ENCODE measurements at regions not wholly inside any gene's neighbourhood (a gene's known extent, or its start where the extent isn't known, plus 50 kb on each side); places are given as distances from the start of the nearest gene placed in this dataset.
"Not testable (repeated sequence)": the region's sequence is repeated elsewhere in the genome, so short reads cannot be mapped to it uniquely, and the experiment has no call there.

DNA sequence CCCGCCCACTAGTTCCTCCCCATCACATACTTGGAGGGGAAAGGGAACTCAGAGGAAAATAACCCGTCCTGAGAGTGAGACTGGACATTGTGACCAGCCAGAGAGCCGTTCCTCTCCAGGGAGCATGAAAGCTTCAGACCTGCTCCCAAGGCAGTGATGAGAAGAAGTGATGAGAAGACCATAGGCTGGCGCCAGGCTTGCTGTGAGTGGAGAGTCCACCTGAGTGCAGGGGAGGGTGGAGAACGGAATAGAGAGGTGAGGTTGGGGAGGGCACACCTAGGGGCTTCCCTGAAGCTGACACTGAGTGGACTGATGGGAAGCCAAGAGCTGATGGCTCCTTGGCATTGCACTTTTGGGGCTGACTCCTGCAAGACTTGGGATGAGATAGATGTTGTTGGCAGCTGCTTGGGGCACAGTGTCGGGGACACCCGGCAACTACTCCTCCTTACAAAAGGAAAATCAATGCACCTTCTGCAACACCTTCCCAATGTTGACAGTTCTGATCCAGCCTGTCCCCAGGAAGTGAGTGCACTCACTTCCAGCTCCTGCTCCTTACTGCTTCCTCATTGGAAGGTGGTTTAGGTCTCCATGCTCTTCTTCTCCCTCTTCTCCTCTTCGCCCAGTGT is 79.4 kb downstream of the EMX2 start:
- no peaks in the 10 kb centered on the region for H3K36me3 ChIP-seq
- ATAC-seq (no peak), DNase-seq (no peak)
- in situ Hi-C loops (cut with MboI; ENCODE audit: low sequenced_read_pairs in 4 of 4), result no loop called here
- TF ChIP-seq, protein P1, sequence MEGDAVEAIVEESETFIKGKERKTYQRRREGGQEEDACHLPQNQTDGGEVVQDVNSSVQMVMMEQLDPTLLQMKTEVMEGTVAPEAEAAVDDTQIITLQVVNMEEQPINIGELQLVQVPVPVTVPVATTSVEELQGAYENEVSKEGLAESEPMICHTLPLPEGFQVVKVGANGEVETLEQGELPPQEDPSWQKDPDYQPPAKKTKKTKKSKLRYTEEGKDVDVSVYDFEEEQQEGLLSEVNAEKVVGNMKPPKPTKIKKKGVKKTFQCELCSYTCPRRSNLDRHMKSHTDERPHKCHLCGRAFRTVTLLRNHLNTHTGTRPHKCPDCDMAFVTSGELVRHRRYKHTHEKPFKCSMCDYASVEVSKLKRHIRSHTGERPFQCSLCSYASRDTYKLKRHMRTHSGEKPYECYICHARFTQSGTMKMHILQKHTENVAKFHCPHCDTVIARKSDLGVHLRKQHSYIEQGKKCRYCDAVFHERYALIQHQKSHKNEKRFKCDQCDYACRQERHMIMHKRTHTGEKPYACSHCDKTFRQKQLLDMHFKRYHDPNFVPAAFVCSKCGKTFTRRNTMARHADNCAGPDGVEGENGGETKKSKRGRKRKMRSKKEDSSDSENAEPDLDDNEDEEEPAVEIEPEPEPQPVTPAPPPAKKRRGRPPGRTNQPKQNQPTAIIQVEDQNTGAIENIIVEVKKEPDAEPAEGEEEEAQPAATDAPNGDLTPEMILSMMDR (IDR thresholded peaks at IDR 0.05 in 4 of 5, conservative IDR thresholded peaks at IDR 0.05 in 1 of 5), result no peak
- no peak for TF ChIP-seq POLR2A (IDR thresholded peaks at IDR 0.05)
- no peaks in the 10 kb centered on the region for H3K27me3 ChIP-seq
- H3K9me3 ChIP-seq, result no peaks in the 10 kb centered on the region
- H3K4me3 ChIP-seq, result no peak overlapping the region
- intact Hi-C loops (cut with DNase I; ENCODE audit: low total_unique reads), result no loop called here
- H3K4me1 ChIP-seq, result no peaks in the 10 kb centered on the region
- no peak overlapping the region for H3K27ac ChIP-seq

DNA sequence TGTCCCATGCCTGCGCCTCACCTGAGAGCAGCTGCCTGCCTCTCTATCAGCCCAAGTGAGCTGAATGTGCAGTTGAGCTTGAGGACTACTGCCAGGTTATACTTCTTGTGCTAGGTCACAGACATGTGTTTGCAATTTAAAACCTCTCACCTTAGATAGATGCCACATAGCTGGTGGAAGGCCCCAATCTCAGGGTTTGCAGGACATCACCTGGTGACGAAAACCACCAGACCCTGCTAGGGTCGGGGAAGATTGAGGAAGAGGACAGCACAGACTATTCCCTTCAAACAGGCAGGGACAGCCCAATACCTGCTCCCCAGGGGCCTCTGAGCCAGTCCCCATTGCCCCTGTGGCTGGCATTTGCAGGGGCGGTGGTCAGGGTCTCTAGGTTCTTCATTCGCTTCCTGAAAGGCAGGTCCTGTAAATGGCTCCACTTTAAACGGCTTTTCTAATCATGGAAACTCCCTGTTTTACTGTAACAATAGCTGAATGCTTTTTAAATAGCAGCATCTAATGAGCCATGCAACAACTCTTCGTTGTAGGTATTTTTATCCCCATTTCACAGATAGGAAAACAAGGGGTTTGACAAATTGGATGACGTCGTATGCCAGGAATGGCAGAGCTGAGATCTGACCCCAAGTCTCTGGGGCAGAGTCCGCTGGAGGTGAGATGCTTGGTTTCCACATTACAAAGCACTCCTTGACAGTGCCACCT is 80.1 kb downstream of the EMX2 start:
- Histone ChIP-seq H3K27me3 (no peaks in the 10 kb centered on the region), H3K4me3 (no peak overlapping the region), H3K4me1 (no peaks in the 10 kb centered on the region), H3K9me3 (no peaks in the 10 kb centered on the region), H3K36me3 (no peaks in the 10 kb centered on the region), H3K27ac (no peak overlapping the region)
- ATAC-seq (no peak), DNase-seq (no peak)
- intact Hi-C loops (cut with DNase I; ENCODE audit: low total_unique reads) (no loop called here), in situ Hi-C loops (cut with MboI; ENCODE audit: low sequenced_read_pairs in 4 of 4) (no loop called here)
- TF ChIP-seq, protein P1 (IDR thresholded peaks at IDR 0.05 in 4 of 5, conservative IDR thresholded peaks at IDR 0.05 in 1 of 5), result no peak
- no peak for TF ChIP-seq POLR2A (IDR thresholded peaks at IDR 0.05)

DNA sequence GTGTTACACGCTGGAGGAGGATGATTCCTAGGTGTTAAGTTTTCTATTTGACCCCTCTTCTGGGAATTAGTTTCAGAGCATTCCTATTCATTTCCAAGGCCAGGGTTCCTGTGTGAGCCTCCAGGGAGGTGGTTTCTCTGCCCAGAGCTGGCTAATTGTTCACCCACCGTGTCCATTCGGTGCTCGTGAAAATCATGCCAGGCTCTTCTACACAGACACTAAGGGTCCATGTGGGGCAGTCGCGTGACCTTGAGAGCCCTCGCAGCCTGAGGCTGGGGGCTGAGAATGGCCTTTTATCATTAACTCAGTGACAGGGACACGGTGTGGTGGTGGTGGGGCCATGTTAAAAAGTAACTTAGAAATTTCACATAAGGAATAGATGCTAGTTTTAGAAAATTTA is 83.7 kb downstream of the EMX2 start:
- in situ Hi-C loops (cut with MboI; ENCODE audit: low sequenced_read_pairs in 4 of 4), result no loop called here
- no peaks in the 10 kb centered on the region for H3K27me3 ChIP-seq
- H3K4me1 ChIP-seq, result no peaks in the 10 kb centered on the region
- H3K36me3 ChIP-seq, result no peaks in the 10 kb centered on the region
- no peaks in the 10 kb centered on the region for H3K9me3 ChIP-seq
- H3K27ac ChIP-seq, result no peak overlapping the region
- TF ChIP-seq, protein P1 (IDR thresholded peaks at IDR 0.05 in 4 of 5, conservative IDR thresholded peaks at IDR 0.05 in 1 of 5), result no peak
- TF ChIP-seq POLR2A (IDR thresholded peaks at IDR 0.05), result no peak
- no peak for ATAC-seq
- no peak overlapping the region for H3K4me3 ChIP-seq
- DNase-seq, result no peak
- intact Hi-C loops (cut with DNase I; ENCODE audit: low total_unique reads), result no loop called here

DNA sequence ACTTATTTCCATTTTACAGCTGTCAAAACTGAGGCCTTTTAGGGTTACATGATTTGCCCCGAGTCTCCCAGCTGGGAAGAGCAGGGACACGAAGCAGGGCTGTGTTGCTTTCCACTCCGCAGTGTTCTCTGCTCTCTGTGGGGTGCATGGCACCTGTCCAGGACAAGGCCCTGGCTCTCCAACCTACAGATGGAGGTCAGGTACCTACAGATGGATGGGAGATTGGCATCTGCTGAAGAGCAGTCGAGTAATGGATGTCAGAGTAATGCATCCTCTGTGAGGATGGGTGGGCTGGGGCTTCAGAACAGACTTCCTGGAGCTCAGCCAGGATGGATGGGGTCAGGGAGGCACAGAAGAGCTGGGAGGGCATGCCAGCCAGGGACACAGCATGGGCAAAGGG is 85.0 kb downstream of the EMX2 start:
- intact Hi-C loops (cut with DNase I; ENCODE audit: low total_unique reads) (no loop called here), in situ Hi-C loops (cut with MboI; ENCODE audit: low sequenced_read_pairs in 4 of 4) (no loop called here)
- no peak for ATAC-seq
- H3K4me1 ChIP-seq, result no peaks in the 10 kb centered on the region
- H3K36me3 ChIP-seq, result no peaks in the 10 kb centered on the region
- no peaks in the 10 kb centered on the region for H3K27me3 ChIP-seq
- H3K4me3 ChIP-seq, result no peak overlapping the region
- no peak overlapping the region for H3K27ac ChIP-seq
- no peaks in the 10 kb centered on the region for H3K9me3 ChIP-seq
- no peak for DNase-seq
- TF ChIP-seq, protein P1 (IDR thresholded peaks at IDR 0.05 in 4 of 5, conservative IDR thresholded peaks at IDR 0.05 in 1 of 5), result no peak
- no peak for TF ChIP-seq POLR2A (IDR thresholded peaks at IDR 0.05)

DNA sequence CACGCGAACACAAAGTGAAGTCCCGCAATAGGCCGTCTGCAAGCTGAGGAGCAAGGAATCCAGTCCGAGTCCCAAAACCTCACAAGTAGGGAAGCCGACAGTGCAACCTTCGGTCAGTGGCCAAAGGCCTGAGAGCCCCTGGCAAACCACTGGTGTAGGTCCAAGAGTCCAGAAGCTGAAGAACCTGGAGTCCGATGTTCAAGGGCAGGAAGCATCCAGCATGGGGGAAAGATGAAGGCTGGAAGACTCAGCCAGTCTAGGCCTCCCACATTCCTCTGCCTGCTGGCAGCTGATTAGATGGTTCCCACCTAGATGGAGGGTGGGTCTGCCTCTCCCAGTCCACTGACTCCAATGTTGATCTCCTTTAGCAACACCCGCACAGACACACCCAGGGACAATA is 87.2 kb downstream of the EMX2 start:
- H3K4me1 ChIP-seq; DNase-seq; H3K27ac ChIP-seq; ATAC-seq; H3K36me3 ChIP-seq; in situ Hi-C loops (cut with MboI; ENCODE audit: low sequenced_read_pairs in 4 of 4); H3K27me3 ChIP-seq; H3K9me3 ChIP-seq; H3K4me3 ChIP-seq; intact Hi-C loops (cut with DNase I; ENCODE audit: low total_unique reads): not testable (repeated sequence)

Data from gastrocnemius medialis (tissue), 4 donors.